DOHH2 (cell line): ENCODE measurements at regions not wholly inside any gene's neighbourhood (a gene's known extent, or its start where the extent isn't known, plus 50 kb on each side); places are given as distances from the start of the nearest gene placed in this dataset.

Source experiments
- H3F3A ChIP-seq: fragments of 200-600 bp; sonication (generic), shearing (Covaris generic); 2 replicates; pipeline ENCODE4 v1.6.0; 2016; ENCODE audit warnings: antibody characterized with exemption, mild to moderate bottlenecking; ENCODE audit not compliant: control insufficient read depth, insufficient read depth
- H3K27ac ChIP-seq: fragments of 200-600 bp; sonication (generic); 2 replicates; pipeline ENCODE4 v1.5.1; 2014; ENCODE audit warnings: low read depth, mild to moderate bottlenecking, low read length, moderate library complexity
- H3K27me3 ChIP-seq: fragments of 200-600 bp; sonication (generic); 2 replicates; pipeline ENCODE4 v1.6.1; 2014; ENCODE audit warnings: mild to moderate bottlenecking, low read length, mixed read lengths; ENCODE audit not compliant: control insufficient read depth
- H3K36me3 ChIP-seq: fragments of 200-600 bp; sonication (generic); 2 replicates; pipeline ENCODE4 v1.6.1; 2014; ENCODE audit warnings: mild to moderate bottlenecking, low read length, moderate library complexity, mixed read lengths; ENCODE audit not compliant: control insufficient read depth
- H3K4me1 ChIP-seq: fragments of 200-600 bp; sonication (generic); 2 replicates; pipeline ENCODE4 v1.6.1; 2014; ENCODE audit warnings: mild to moderate bottlenecking, low read length, mixed read lengths; ENCODE audit not compliant: control insufficient read depth
- H3K4me2 ChIP-seq: fragments of 200-600 bp; sonication (generic); 2 replicates; pipeline ENCODE4 v1.6.0; 2014; ENCODE audit warnings: mild to moderate bottlenecking, low read length, moderate library complexity
- H3K4me3 ChIP-seq: fragments of 200-600 bp; sonication (generic); 2 replicates; pipeline ENCODE4 v1.5.1; 2014; ENCODE audit warnings: mild to moderate bottlenecking, low read length, mixed read lengths
- H3K79me2 ChIP-seq: fragments of 200-600 bp; sonication (generic); 2 replicates; pipeline ENCODE4 v1.6.1; 2014; ENCODE audit warnings: mild to moderate bottlenecking, low read length, mixed read lengths; ENCODE audit not compliant: control insufficient read depth
- H3K9me2 ChIP-seq: fragments of 200-600 bp; sonication (generic); replicated peaks from 2 replicates; pipeline ENCODE4 v1.6.1; 2014; ENCODE audit warnings: mild to moderate bottlenecking, low read length, mixed read lengths; ENCODE audit not compliant: control insufficient read depth
- H3K9me3 ChIP-seq: fragments of 200-600 bp; sonication (generic); 2 replicates; pipeline ENCODE4 v1.6.1; 2014; ENCODE audit warnings: antibody characterized with exemption, low read length, mixed read lengths; ENCODE audit not compliant: control insufficient read depth, insufficient read depth
- H4K20me1 ChIP-seq: fragments of 200-600 bp; sonication (generic); 2 replicates; pipeline ENCODE4 v1.6.0; 2014; ENCODE audit warnings: low read depth, mild to moderate bottlenecking, antibody characterized with exemption, low read length, moderate library complexity; ENCODE audit not compliant: control insufficient read depth, insufficient read depth
- EZH2phosphoT487 ChIP-seq: fragments of 200-600 bp; sonication (generic); IDR thresholded peaks from 2 replicates; pipeline ENCODE4 v1.6.1; 2017; ENCODE audit warnings: borderline replicate concordance, mild to moderate bottlenecking, antibody characterized with exemption, low read length, moderate library complexity, mixed read lengths
- TF ChIP-seq, protein P1 (sequence below): fragments of 200-600 bp; sonication (generic); IDR thresholded peaks from one replicate; pipeline ENCODE4 v1.5.1; 2014; ENCODE audit warnings: antibody characterized with exemption, mild to moderate bottlenecking, low read depth, low read length; ENCODE audit not compliant: poor library complexity, severe bottlenecking

DNA sequence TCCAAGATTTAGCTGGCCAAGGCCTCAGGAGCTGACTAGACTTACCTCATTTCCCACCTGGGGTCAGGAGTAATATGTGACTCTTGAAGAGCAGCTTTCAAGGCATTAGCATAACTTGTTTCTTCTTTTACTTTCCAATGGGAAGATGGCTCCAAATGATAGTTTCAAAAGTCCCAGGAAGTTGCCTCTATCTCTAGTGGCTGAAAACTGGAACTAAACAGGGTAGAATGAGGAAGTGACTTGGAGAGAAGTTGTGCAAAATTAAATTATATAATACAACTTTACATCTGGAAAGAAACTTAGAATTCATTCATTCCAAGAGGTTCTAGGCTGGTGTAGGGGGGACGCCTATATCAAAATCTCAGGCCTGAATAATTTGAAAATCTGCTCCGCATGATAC is 250.1 kb upstream of the FMN2 start:
- Histone ChIP-seq H3K27ac (no peak overlapping the region), H4K20me1 (no peaks in the 10 kb centered on the region), H3K79me2 (no peaks in the 10 kb centered on the region), H3K9me2 (no peaks in the 10 kb centered on the region), H3K9me3 (no peaks in the 10 kb centered on the region), H3K4me1 (no peaks in the 10 kb centered on the region), H3K36me3 (no peaks in the 10 kb centered on the region), H3K27me3 (no peaks in the 10 kb centered on the region), H3K4me3 (no peak overlapping the region), H3F3A (no peaks in the 10 kb centered on the region), H3K4me2 (no peak overlapping the region)
- TF ChIP-seq, protein P1, sequence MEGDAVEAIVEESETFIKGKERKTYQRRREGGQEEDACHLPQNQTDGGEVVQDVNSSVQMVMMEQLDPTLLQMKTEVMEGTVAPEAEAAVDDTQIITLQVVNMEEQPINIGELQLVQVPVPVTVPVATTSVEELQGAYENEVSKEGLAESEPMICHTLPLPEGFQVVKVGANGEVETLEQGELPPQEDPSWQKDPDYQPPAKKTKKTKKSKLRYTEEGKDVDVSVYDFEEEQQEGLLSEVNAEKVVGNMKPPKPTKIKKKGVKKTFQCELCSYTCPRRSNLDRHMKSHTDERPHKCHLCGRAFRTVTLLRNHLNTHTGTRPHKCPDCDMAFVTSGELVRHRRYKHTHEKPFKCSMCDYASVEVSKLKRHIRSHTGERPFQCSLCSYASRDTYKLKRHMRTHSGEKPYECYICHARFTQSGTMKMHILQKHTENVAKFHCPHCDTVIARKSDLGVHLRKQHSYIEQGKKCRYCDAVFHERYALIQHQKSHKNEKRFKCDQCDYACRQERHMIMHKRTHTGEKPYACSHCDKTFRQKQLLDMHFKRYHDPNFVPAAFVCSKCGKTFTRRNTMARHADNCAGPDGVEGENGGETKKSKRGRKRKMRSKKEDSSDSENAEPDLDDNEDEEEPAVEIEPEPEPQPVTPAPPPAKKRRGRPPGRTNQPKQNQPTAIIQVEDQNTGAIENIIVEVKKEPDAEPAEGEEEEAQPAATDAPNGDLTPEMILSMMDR = no peak
- TF ChIP-seq EZH2phosphoT487 = no peak

DNA sequence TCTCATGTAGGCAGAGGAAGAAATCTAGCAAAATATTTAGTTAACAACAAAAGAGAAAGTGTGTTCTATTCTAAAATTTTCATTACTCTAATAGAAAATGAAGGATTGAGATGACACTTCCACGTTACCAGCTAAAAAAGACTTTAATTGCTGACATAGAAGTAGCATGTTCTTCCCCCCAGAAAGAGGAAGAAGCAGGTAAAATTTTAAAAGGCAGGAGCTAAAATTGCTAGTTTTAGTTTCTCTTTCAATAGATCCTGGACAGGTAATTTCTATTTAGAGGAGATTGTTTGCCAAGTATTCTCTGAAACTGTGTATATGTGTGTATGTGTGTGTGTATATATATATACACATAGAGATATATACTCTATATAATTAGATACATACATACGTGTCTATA is 248.1 kb upstream of the FMN2 start:
- H3K27me3 ChIP-seq = no peaks in the 10 kb centered on the region
- H4K20me1 ChIP-seq = no peaks in the 10 kb centered on the region
- no peaks in the 10 kb centered on the region for H3K9me2 ChIP-seq
- no peak overlapping the region for H3K27ac ChIP-seq
- no peaks in the 10 kb centered on the region for H3K79me2 ChIP-seq
- no peak overlapping the region for H3K4me2 ChIP-seq
- no peak overlapping the region for H3K4me3 ChIP-seq
- H3K36me3 ChIP-seq = no peaks in the 10 kb centered on the region
- H3F3A ChIP-seq = no peaks in the 10 kb centered on the region
- no peaks in the 10 kb centered on the region for H3K9me3 ChIP-seq
- TF ChIP-seq EZH2phosphoT487 = no peak
- TF ChIP-seq, protein P1 = no peak
- no peaks in the 10 kb centered on the region for H3K4me1 ChIP-seq

DNA sequence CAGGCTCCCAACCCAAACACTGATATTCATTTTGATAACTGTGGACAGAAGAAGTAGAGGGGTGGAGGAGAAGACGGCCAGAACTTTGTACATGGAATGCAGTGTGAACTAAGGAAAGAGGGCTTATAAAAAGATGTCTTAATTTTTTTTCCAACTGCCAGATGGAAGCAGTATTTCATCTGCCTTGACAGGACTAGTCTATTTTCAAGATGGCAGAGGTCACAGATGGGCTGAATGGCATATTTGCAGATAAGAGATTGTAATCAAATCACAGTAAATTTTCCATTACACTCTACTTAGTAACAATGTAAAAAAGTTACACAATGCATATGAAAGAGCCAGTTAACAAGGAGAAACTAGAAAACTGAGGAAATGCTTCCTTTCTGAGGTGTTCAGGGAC is 246.8 kb upstream of the FMN2 start:
- H3K9me2 ChIP-seq = no peaks in the 10 kb centered on the region
- no peaks in the 10 kb centered on the region for H3K27me3 ChIP-seq
- H3F3A ChIP-seq = no peaks in the 10 kb centered on the region
- H3K4me3 ChIP-seq = no peak overlapping the region
- H3K9me3 ChIP-seq = no peaks in the 10 kb centered on the region
- TF ChIP-seq, protein P1 = no peak
- TF ChIP-seq EZH2phosphoT487 = no peak
- H3K4me2 ChIP-seq = no peak overlapping the region
- H3K4me1 ChIP-seq = no peaks in the 10 kb centered on the region
- no peaks in the 10 kb centered on the region for H4K20me1 ChIP-seq
- H3K79me2 ChIP-seq = no peaks in the 10 kb centered on the region
- H3K36me3 ChIP-seq = no peaks in the 10 kb centered on the region
- H3K27ac ChIP-seq = no peak overlapping the region

DNA sequence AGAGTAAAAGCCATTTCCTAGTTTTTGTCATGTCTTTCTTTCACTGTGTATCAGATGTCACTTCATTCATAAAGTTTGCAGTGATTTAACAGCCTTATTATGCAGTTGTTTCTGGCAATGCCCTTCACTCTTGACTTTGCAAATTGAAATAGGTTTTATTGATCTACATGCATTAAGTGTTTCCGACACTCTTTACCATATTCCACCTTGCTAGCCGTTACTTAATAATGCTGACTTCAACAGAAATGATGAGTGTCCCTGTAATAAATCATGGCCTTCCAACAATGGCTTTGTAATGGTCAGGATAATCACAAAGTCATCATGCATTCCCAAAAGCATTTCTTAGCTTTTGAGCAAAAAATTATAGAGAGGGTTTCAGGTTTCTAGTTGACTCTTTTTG is 236.8 kb upstream of the FMN2 start:
- no peaks in the 10 kb centered on the region for H4K20me1 ChIP-seq
- H3F3A ChIP-seq = no peaks in the 10 kb centered on the region
- H3K9me3 ChIP-seq = no peaks in the 10 kb centered on the region
- H3K36me3 ChIP-seq = no peaks in the 10 kb centered on the region
- no peaks in the 10 kb centered on the region for H3K4me1 ChIP-seq
- no peak overlapping the region for H3K4me2 ChIP-seq
- no peak overlapping the region for H3K4me3 ChIP-seq
- no peak for TF ChIP-seq EZH2phosphoT487
- TF ChIP-seq, protein P1 = no peak
- no peaks in the 10 kb centered on the region for H3K27me3 ChIP-seq
- H3K9me2 ChIP-seq = no peaks in the 10 kb centered on the region
- no peaks in the 10 kb centered on the region for H3K79me2 ChIP-seq
- H3K27ac ChIP-seq = no peak overlapping the region
